ENCODE measurements at regions not wholly inside any gene's neighbourhood (a gene's known extent, or its start where the extent isn't known, plus 50 kb on each side); places are given as distances from the start of the nearest gene placed in this dataset.

DNA sequence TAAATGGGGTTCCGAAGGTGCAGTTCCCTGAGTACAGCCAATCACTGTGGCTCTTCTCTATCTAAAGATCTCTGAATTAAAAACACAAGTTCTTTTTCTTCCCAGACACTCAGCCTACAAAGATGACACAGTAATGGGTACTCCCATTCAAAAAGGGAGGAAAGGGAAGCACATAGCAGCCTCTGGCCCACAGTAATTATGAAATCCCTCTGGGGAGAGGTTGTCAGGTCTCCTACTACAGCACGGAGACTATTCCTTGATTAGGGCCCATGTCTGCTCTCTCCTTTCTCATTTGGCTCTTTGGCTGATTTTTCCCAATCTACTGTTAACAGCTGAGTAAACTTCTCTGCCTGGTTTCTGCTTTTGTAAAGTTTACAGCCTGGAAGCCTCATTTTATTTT is 62.0 kb upstream of the RANBP3L start:
- no peak for TF ChIP-seq POLR2A (IDR thresholded peaks at IDR 0.05)
- TF ChIP-seq, protein P1, sequence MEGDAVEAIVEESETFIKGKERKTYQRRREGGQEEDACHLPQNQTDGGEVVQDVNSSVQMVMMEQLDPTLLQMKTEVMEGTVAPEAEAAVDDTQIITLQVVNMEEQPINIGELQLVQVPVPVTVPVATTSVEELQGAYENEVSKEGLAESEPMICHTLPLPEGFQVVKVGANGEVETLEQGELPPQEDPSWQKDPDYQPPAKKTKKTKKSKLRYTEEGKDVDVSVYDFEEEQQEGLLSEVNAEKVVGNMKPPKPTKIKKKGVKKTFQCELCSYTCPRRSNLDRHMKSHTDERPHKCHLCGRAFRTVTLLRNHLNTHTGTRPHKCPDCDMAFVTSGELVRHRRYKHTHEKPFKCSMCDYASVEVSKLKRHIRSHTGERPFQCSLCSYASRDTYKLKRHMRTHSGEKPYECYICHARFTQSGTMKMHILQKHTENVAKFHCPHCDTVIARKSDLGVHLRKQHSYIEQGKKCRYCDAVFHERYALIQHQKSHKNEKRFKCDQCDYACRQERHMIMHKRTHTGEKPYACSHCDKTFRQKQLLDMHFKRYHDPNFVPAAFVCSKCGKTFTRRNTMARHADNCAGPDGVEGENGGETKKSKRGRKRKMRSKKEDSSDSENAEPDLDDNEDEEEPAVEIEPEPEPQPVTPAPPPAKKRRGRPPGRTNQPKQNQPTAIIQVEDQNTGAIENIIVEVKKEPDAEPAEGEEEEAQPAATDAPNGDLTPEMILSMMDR (IDR thresholded peaks at IDR 0.05): no peak
- TF ChIP-seq EP300 (IDR thresholded peaks at IDR 0.05): no peak
- TF ChIP-seq POLR2AphosphoS5 (IDR thresholded peaks at IDR 0.05): no peak

Measured in stomach (tissue), 4 donors.